ENCODE measurements at regions not wholly inside any gene's neighbourhood (a gene's known extent, or its start where the extent isn't known, plus 50 kb on each side); places are given as distances from the start of the nearest gene placed in this dataset.

GRCh38 chr7:35504365-35504764 is 190.6 kb downstream of the HERPUD2 start:
- CTCF ChIA-PET: no interaction called here
- no peak for TF ChIP-seq LEF1 (IDR thresholded peaks at IDR 0.05; ENCODE audit: borderline replicate concordance)
- TF ChIP-seq FOXM1 (IDR thresholded peaks at IDR 0.05; ENCODE audit: borderline replicate concordance): no peak
- no peak for TF ChIP-seq BHLHE40 (IDR thresholded peaks at IDR 0.05; ENCODE audit: borderline replicate concordance)
- no peak for TF ChIP-seq HDGF (IDR thresholded peaks at IDR 0.05; ENCODE audit: borderline replicate concordance)
- no peak for TF ChIP-seq ZNF384 (IDR thresholded peaks at IDR 0.05)
- no peak for TF ChIP-seq PKNOX1 (IDR thresholded peaks at IDR 0.05)
- no peak for TF ChIP-seq SUZ12 (IDR thresholded peaks at IDR 0.05)
- TF ChIP-seq FOXK2 (IDR thresholded peaks at IDR 0.05): no peak
- POLR2A ChIA-PET: no interaction called here
- no peak for DNase-seq (ENCODE audit: extremely low spot score)

- TF ChIP-seq ZNF384 (IDR thresholded peaks at IDR 0.05): no peak
- no peak for TF ChIP-seq L3MBTL2 (conservative IDR thresholded peaks at IDR 0.05)
- TF ChIP-seq FOXK2 (IDR thresholded peaks at IDR 0.05): no peak
- TF ChIP-seq BHLHE40 (IDR thresholded peaks at IDR 0.05; ENCODE audit: borderline replicate concordance): no peak
- TF ChIP-seq ARNT (IDR thresholded peaks at IDR 0.05): no peak
- no peak for TF ChIP-seq ELF4 (IDR thresholded peaks at IDR 0.05)
- no peak for TF ChIP-seq LEF1 (IDR thresholded peaks at IDR 0.05; ENCODE audit: borderline replicate concordance)
- no peak for TF ChIP-seq NFRKB (IDR thresholded peaks at IDR 0.05)
- TF ChIP-seq SUZ12 (IDR thresholded peaks at IDR 0.05): no peak
- no peak for TF ChIP-seq TARDBP (IDR thresholded peaks at IDR 0.05)
- TF ChIP-seq FOXA1 (IDR thresholded peaks at IDR 0.05): no peak
- TF ChIP-seq SP1 (IDR thresholded peaks at IDR 0.05): no peak
- TF ChIP-seq CTBP1 (IDR thresholded peaks at IDR 0.05; ENCODE audit: borderline replicate concordance): no peak
- TF ChIP-seq FOXM1 (IDR thresholded peaks at IDR 0.05; ENCODE audit: borderline replicate concordance): no peak
- no peak for TF ChIP-seq HDGF (IDR thresholded peaks at IDR 0.05; ENCODE audit: borderline replicate concordance)
- TF ChIP-seq PKNOX1 (IDR thresholded peaks at IDR 0.05): no peak
- POLR2A ChIA-PET: no interaction called here
- DNase-seq (ENCODE audit: extremely low spot score): no peak
- CTCF ChIA-PET: no interaction called here
These were observed 193.3 kb downstream of the HERPUD2 start for GRCh38 chr7:35501681-35502080.

GRCh38 chr7:35499226-35499625 is 195.7 kb downstream of the HERPUD2 start:
- ChIA-PET POLR2A (no interaction called here), CTCF (no interaction called here)
- TF ChIP-seq BHLHE40 (IDR thresholded peaks at IDR 0.05; ENCODE audit: borderline replicate concordance) (no peak), TARDBP (IDR thresholded peaks at IDR 0.05) (no peak), ARNT (IDR thresholded peaks at IDR 0.05) (no peak), ZNF384 (IDR thresholded peaks at IDR 0.05) (no peak), SUZ12 (IDR thresholded peaks at IDR 0.05) (no peak), L3MBTL2 (conservative IDR thresholded peaks at IDR 0.05) (no peak), LEF1 (IDR thresholded peaks at IDR 0.05; ENCODE audit: borderline replicate concordance) (no peak), ELF4 (IDR thresholded peaks at IDR 0.05) (no peak), HDGF (IDR thresholded peaks at IDR 0.05; ENCODE audit: borderline replicate concordance) (no peak), FOXA1 (IDR thresholded peaks at IDR 0.05) (no peak)
- DNase-seq (ENCODE audit: extremely low spot score): no peak

- DNase-seq (ENCODE audit: extremely low spot score): no peak
- ChIA-PET POLR2A (no interaction called here), CTCF (no interaction called here)
- TF ChIP-seq BHLHE40 (IDR thresholded peaks at IDR 0.05; ENCODE audit: borderline replicate concordance) (no peak), SP1 (IDR thresholded peaks at IDR 0.05) (no peak), ELF4 (IDR thresholded peaks at IDR 0.05) (no peak), ARNT (IDR thresholded peaks at IDR 0.05) (no peak), ZNF384 (IDR thresholded peaks at IDR 0.05) (no peak), NFRKB (IDR thresholded peaks at IDR 0.05) (no peak), L3MBTL2 (conservative IDR thresholded peaks at IDR 0.05) (no peak), SUZ12 (IDR thresholded peaks at IDR 0.05) (no peak), TARDBP (IDR thresholded peaks at IDR 0.05) (no peak), CTBP1 (IDR thresholded peaks at IDR 0.05; ENCODE audit: borderline replicate concordance) (no peak), LEF1 (IDR thresholded peaks at IDR 0.05; ENCODE audit: borderline replicate concordance) (no peak), HDGF (IDR thresholded peaks at IDR 0.05; ENCODE audit: borderline replicate concordance) (no peak), FOXA1 (IDR thresholded peaks at IDR 0.05) (no peak), FOXM1 (IDR thresholded peaks at IDR 0.05; ENCODE audit: borderline replicate concordance) (no peak), FOXK2 (IDR thresholded peaks at IDR 0.05) (no peak), PKNOX1 (IDR thresholded peaks at IDR 0.05) (no peak)
These were observed 196.5 kb downstream of the HERPUD2 start for GRCh38 chr7:35498416-35498815.

- no peak for TF ChIP-seq NFRKB (IDR thresholded peaks at IDR 0.05)
- TF ChIP-seq ELF4 (IDR thresholded peaks at IDR 0.05): no peak
- no peak for TF ChIP-seq TARDBP (IDR thresholded peaks at IDR 0.05)
- no peak for TF ChIP-seq FOXA1 (IDR thresholded peaks at IDR 0.05)
- TF ChIP-seq CTBP1 (IDR thresholded peaks at IDR 0.05; ENCODE audit: borderline replicate concordance): no peak
- TF ChIP-seq HDGF (IDR thresholded peaks at IDR 0.05; ENCODE audit: borderline replicate concordance): no peak
- TF ChIP-seq ZNF384 (IDR thresholded peaks at IDR 0.05): no peak
- no peak for TF ChIP-seq PKNOX1 (IDR thresholded peaks at IDR 0.05)
- TF ChIP-seq ARNT (IDR thresholded peaks at IDR 0.05): no peak
- POLR2A ChIA-PET: no interaction called here
- no peak for DNase-seq (ENCODE audit: extremely low spot score)
- CTCF ChIA-PET: no interaction called here
These were observed 199.1 kb downstream of the HERPUD2 start for GRCh38 chr7:35495844-35496243.

GRCh38 chr7:35495377-35495776 is 199.6 kb downstream of the HERPUD2 start:
- no peak for TF ChIP-seq BHLHE40 (IDR thresholded peaks at IDR 0.05; ENCODE audit: borderline replicate concordance)
- TF ChIP-seq FOXK2 (IDR thresholded peaks at IDR 0.05): no peak
- no peak for TF ChIP-seq ARNT (IDR thresholded peaks at IDR 0.05)
- TF ChIP-seq FOXA1 (IDR thresholded peaks at IDR 0.05): no peak
- no peak for TF ChIP-seq HDGF (IDR thresholded peaks at IDR 0.05; ENCODE audit: borderline replicate concordance)
- TF ChIP-seq ZNF384 (IDR thresholded peaks at IDR 0.05): no peak
- TF ChIP-seq NFRKB (IDR thresholded peaks at IDR 0.05): no peak
- no peak for TF ChIP-seq CTBP1 (IDR thresholded peaks at IDR 0.05; ENCODE audit: borderline replicate concordance)
- no peak for TF ChIP-seq TARDBP (IDR thresholded peaks at IDR 0.05)
- TF ChIP-seq PKNOX1 (IDR thresholded peaks at IDR 0.05): no peak
- TF ChIP-seq L3MBTL2 (conservative IDR thresholded peaks at IDR 0.05): no peak
- TF ChIP-seq SP1 (IDR thresholded peaks at IDR 0.05): no peak
- TF ChIP-seq ELF4 (IDR thresholded peaks at IDR 0.05): no peak
- no peak for TF ChIP-seq LEF1 (IDR thresholded peaks at IDR 0.05; ENCODE audit: borderline replicate concordance)
- TF ChIP-seq FOXM1 (IDR thresholded peaks at IDR 0.05; ENCODE audit: borderline replicate concordance): no peak
- TF ChIP-seq SUZ12 (IDR thresholded peaks at IDR 0.05): no peak
- ChIA-PET POLR2A (no interaction called here), CTCF (no interaction called here)
- DNase-seq (ENCODE audit: extremely low spot score): no peak
